ENCODE measurements at regions not wholly inside any gene's neighbourhood (a gene's known extent, or its start where the extent isn't known, plus 50 kb on each side); places are given as distances from the start of the nearest gene placed in this dataset.

- TF ChIP-seq CTCF (IDR thresholded peaks at IDR 0.05; ENCODE audit: insufficient read depth, low read depth, low read length), result no peak
- Histone ChIP-seq H3K4me3 (ENCODE audit: low read depth, low read length) (no peak overlapping the region), H3K36me3 (ENCODE audit: control insufficient read depth, insufficient read depth, low read length) (peaks cover 4% of the 10 kb centered on the region; the same call in 1 of the 2 replicates), H3K27me3 (ENCODE audit: control insufficient read depth, insufficient read depth, low read length) (no peaks in the 10 kb centered on the region)
- POLR2A ChIA-PET, result no interaction called here
- no peak for DNase-seq (ENCODE audit: low read depth)
- CTCF ChIA-PET, result no interaction called here
Observed at GRCh38 chr17:63311416-63311937, 134.6 kb downstream of the CYB561 start.

GRCh38 chr17:63314761-63315160, 131.3 kb downstream of the CYB561 start:
- no peaks in the 10 kb centered on the region for H3K27me3 ChIP-seq (ENCODE audit: control insufficient read depth, insufficient read depth, low read length)
- CTCF ChIA-PET, result no interaction called here
- H3K36me3 ChIP-seq (ENCODE audit: control insufficient read depth, insufficient read depth, low read length), result peaks cover 5% of the 10 kb centered on the region; the same call in 1 of the 2 replicates
- no peak for TF ChIP-seq CTCF (IDR thresholded peaks at IDR 0.05; ENCODE audit: insufficient read depth, low read depth, low read length)
- H3K4me3 ChIP-seq (ENCODE audit: low read depth, low read length), result no peak overlapping the region
- no peak for DNase-seq (ENCODE audit: low read depth)
- POLR2A ChIA-PET, result no interaction called here

GRCh38 chr17:63316100-63316499, 130.0 kb downstream of the CYB561 start:
- peaks cover 5% of the 10 kb centered on the region; the same call in 1 of the 2 replicates for H3K36me3 ChIP-seq (ENCODE audit: control insufficient read depth, insufficient read depth, low read length)
- ChIA-PET POLR2A (no interaction called here), CTCF (interaction anchor here (1.0 to 1.6 kb wide), 2 partner anchors 14 to 25 kb away, joined by 3 to 7 read pairs; no protein-coding TSS in a partner anchor)
- no peaks in the 10 kb centered on the region for H3K27me3 ChIP-seq (ENCODE audit: control insufficient read depth, insufficient read depth, low read length)
- no peak for TF ChIP-seq CTCF (IDR thresholded peaks at IDR 0.05; ENCODE audit: insufficient read depth, low read depth, low read length)
- no peak for DNase-seq (ENCODE audit: low read depth)
- no peak overlapping the region for H3K4me3 ChIP-seq (ENCODE audit: low read depth, low read length)

DNA sequence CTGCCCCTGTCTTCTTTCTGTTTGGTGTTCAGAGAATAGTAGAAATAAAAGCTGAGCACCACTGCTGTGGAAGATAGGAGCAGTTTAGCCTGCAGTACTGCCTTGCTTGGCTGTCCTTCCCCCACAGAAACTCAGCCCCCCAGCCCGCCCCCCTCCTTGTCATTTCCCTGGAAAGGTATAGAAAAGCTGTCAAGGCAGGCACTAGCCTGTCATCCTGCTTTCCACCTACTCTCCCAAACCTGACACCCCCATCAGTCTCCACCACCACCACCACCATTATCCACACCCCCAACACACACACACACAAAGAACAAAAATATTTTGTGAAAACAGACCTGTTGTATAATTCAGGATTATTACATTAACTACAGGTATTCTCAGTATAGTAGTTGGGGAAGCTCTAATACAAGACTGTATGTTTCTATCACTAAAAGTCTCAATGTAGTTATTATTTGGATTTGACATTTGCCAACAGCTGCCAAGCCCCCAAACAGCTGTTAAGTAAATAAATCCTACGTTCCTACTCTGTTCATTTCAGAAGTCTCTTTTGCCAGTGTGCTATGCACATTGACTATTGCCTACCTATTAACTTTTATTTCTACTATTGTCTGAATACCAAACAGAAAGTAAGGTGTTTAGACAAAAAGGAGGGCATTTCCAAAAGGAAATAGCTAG, 128.8 kb downstream of the CYB561 start:
- POLR2A ChIA-PET, result interaction anchor here (0.6 kb wide), 1 partner anchor 1728 kb away, joined by 3 read pairs; no protein-coding TSS in a partner anchor
- Histone ChIP-seq H3K27me3 (ENCODE audit: control insufficient read depth, insufficient read depth, low read length) (no peaks in the 10 kb centered on the region), H3K4me3 (ENCODE audit: low read depth, low read length) (no peak overlapping the region), H3K36me3 (ENCODE audit: control insufficient read depth, insufficient read depth, low read length) (peaks cover 5% of the 10 kb centered on the region; the same call in 1 of the 2 replicates)
- CTCF ChIA-PET, result interaction anchor here (1.0 to 1.6 kb wide), 2 partner anchors 15 to 27 kb away, joined by 3 to 7 read pairs; no protein-coding TSS in a partner anchor
- no peak for DNase-seq (ENCODE audit: low read depth)
- TF ChIP-seq CTCF (IDR thresholded peaks at IDR 0.05; ENCODE audit: insufficient read depth, low read depth, low read length), result no peak

DNA sequence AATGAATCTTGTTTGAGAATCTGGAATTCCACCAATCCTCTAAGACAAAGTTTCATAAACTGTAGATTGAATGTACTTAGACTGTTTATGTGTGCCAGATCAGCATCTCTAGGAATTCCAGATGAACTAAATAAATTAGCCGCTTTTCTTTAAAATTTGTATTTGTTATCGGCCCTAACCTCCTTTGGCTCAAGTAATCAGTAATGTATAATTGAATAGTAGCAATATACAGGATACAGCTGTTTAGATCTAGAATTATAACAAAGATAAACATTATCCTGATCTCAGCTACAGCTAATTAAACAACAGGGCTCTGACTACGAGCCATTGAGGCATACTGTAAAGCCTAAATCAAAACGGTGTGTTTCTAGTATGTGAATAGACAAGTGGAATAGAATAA, 120.3 kb downstream of the CYB561 start:
- CTCF ChIA-PET, result interaction anchor here (1.2 kb wide), 1 partner anchor 19 kb away, joined by 4 read pairs; no protein-coding TSS in a partner anchor
- H3K4me3 ChIP-seq (ENCODE audit: low read depth, low read length), result no peak overlapping the region
- no peak for DNase-seq (ENCODE audit: low read depth)
- POLR2A ChIA-PET, result no interaction called here
- TF ChIP-seq CTCF (IDR thresholded peaks at IDR 0.05; ENCODE audit: insufficient read depth, low read depth, low read length), result no peak
- no peaks in the 10 kb centered on the region; the same call in 1 of the 2 replicates for H3K36me3 ChIP-seq (ENCODE audit: control insufficient read depth, insufficient read depth, low read length)
- H3K27me3 ChIP-seq (ENCODE audit: control insufficient read depth, insufficient read depth, low read length), result no peaks in the 10 kb centered on the region

All from BJ (cell line).